ENCODE measurements at regions not wholly inside any gene's neighbourhood (a gene's known extent, or its start where the extent isn't known, plus 50 kb on each side); places are given as distances from the start of the nearest gene placed in this dataset.

DNA sequence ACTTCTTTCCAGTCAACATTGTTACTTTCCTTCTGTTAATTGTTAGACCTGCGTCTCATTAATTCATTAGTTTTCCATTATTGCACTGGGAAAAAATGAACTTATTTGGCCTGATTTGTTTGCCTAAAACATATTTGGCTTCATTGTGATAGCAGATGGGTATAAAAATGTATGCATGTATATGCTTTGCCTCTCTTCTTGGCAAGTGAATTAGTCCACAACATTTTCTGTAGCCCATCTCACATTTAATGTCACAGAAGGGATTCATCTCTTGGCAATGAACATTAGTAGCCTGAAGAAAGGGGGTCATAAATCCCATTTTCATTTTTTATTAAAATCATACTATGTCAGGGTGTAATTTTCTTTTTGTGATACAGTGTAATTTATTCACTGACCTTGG lies 125.2 kb downstream of the TUSC7 start:
- TF ChIP-seq, protein P1, sequence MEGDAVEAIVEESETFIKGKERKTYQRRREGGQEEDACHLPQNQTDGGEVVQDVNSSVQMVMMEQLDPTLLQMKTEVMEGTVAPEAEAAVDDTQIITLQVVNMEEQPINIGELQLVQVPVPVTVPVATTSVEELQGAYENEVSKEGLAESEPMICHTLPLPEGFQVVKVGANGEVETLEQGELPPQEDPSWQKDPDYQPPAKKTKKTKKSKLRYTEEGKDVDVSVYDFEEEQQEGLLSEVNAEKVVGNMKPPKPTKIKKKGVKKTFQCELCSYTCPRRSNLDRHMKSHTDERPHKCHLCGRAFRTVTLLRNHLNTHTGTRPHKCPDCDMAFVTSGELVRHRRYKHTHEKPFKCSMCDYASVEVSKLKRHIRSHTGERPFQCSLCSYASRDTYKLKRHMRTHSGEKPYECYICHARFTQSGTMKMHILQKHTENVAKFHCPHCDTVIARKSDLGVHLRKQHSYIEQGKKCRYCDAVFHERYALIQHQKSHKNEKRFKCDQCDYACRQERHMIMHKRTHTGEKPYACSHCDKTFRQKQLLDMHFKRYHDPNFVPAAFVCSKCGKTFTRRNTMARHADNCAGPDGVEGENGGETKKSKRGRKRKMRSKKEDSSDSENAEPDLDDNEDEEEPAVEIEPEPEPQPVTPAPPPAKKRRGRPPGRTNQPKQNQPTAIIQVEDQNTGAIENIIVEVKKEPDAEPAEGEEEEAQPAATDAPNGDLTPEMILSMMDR (IDR thresholded peaks at IDR 0.05): no peak
- TF ChIP-seq, protein P2, sequence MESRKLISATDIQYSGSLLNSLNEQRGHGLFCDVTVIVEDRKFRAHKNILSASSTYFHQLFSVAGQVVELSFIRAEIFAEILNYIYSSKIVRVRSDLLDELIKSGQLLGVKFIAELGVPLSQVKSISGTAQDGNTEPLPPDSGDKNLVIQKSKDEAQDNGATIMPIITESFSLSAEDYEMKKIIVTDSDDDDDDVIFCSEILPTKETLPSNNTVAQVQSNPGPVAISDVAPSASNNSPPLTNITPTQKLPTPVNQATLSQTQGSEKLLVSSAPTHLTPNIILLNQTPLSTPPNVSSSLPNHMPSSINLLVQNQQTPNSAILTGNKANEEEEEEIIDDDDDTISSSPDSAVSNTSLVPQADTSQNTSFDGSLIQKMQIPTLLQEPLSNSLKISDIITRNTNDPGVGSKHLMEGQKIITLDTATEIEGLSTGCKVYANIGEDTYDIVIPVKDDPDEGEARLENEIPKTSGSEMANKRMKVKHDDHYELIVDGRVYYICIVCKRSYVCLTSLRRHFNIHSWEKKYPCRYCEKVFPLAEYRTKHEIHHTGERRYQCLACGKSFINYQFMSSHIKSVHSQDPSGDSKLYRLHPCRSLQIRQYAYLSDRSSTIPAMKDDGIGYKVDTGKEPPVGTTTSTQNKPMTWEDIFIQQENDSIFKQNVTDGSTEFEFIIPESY (IDR thresholded peaks at IDR 0.05; ENCODE audit: borderline replicate concordance, low read depth): no peak
- TF ChIP-seq USF1 (IDR thresholded peaks at IDR 0.05; ENCODE audit: borderline replicate concordance, low read depth): no peak
- no peak for TF ChIP-seq JUND (IDR thresholded peaks at IDR 0.05)
- TF ChIP-seq, protein P3, sequence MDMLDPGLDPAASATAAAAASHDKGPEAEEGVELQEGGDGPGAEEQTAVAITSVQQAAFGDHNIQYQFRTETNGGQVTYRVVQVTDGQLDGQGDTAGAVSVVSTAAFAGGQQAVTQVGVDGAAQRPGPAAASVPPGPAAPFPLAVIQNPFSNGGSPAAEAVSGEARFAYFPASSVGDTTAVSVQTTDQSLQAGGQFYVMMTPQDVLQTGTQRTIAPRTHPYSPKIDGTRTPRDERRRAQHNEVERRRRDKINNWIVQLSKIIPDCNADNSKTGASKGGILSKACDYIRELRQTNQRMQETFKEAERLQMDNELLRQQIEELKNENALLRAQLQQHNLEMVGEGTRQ (IDR thresholded peaks at IDR 0.05; ENCODE audit: borderline replicate concordance, low read depth, low read length): no peak
- TF ChIP-seq POLR2AphosphoS5 (IDR thresholded peaks at IDR 0.05; ENCODE audit: low read depth, low read length): no peak
- no peak for TF ChIP-seq EZH2phosphoT487 (IDR thresholded peaks at IDR 0.05; ENCODE audit: borderline replicate concordance, low read depth)
- TF ChIP-seq CHD2 (IDR thresholded peaks at IDR 0.05; ENCODE audit: low read length, partially characterized antibody): no peak
- no peak for TF ChIP-seq RAD21 (IDR thresholded peaks at IDR 0.05; ENCODE audit: low read length)
- TF ChIP-seq NRF1 (IDR thresholded peaks at IDR 0.05; ENCODE audit: low read depth, low read length): no peak
- no peak for TF ChIP-seq FOSL2 (IDR thresholded peaks at IDR 0.05; ENCODE audit: borderline replicate concordance, low read depth)
